A549 (cell line): ENCODE measurements at regions not wholly inside any gene's neighbourhood (a gene's known extent, or its start where the extent isn't known, plus 50 kb on each side); places are given as distances from the start of the nearest gene placed in this dataset.

Source experiments
- ATAC-seq, 2 experiments: fragments of 200-7000 bp in 1 of 2; fragments of >200 bp in 1 of 2; cut with Nextera tagmentation in 1 of 2; cut with Tn5 transposase in 1 of 2; 3 replicates each; pipeline versions ENCODE4 v1.8.0 to v1.9.1; 2018 to 2020; ENCODE audit warnings: mild to moderate bottlenecking in 1 of 2, moderate library complexity in 1 of 2
- CTCF ChIA-PET: fragments of 300-600 bp; sonication (Branson Sonifier 250); formaldehyde crosslinking; extraction: SDS; loops from one replicate; lab custom pipeline; 2021; ENCODE audit warnings: antibody characterized with exemption, inconsistent platforms; lab: Yijun Ruan, JAX
- POLR2A ChIA-PET: fragments of 350-600 bp; formaldehyde crosslinking; extraction: SDS; loops from one replicate; lab custom pipeline; 2021; ENCODE audit warnings: antibody characterized with exemption, inconsistent platforms; lab: Yijun Ruan, JAX
- DNase-seq, 2 experiments: peaks; one replicate each; pipeline versions ENCODE4 v3.0.0 to v3.0.0-alpha.2; 2011 to 2016; ENCODE audit warnings: low read depth in 1 of 2, low spot score in 1 of 2
- FAIRE-seq: peaks from 2 replicates; lab custom pipeline; 2011; peaks lifted over from hg19 to GRCh38; lab: Jason Lieb, UNC
- H3K27ac ChIP-seq, 2 experiments: fragments of >200 bp; sonication (Bioruptor Twin); formaldehyde crosslinking; 3 replicates each; pipeline ENCODE4 v1.5.1; 2016 to 2017
- H3K4me1 ChIP-seq: fragments of >200 bp; sonication (Bioruptor Twin); formaldehyde crosslinking; 3 replicates; pipeline ENCODE4 v1.6.1; 2016
- H3K4me2 ChIP-seq: fragments of >200 bp; sonication (Bioruptor Twin); formaldehyde crosslinking; 3 replicates; pipeline ENCODE4 v1.6.1; 2016
- H3K4me3 ChIP-seq: fragments of >200 bp; sonication (Bioruptor Twin); formaldehyde crosslinking; 3 replicates; pipeline ENCODE4 v1.5.1; 2016
- H3K9me3 ChIP-seq: fragments of >200 bp; sonication (Bioruptor Twin); formaldehyde crosslinking; 3 replicates; pipeline ENCODE4 v1.6.1; 2016
- ATOH8 ChIP-seq: fragments of 250-450 bp; sonication (Bioruptor Pico); IDR thresholded peaks from 2 replicates; pipeline ENCODE4 v1.5.0; 2020; ENCODE audit warnings: low read depth, mild to moderate bottlenecking, moderate library complexity
- CBX8 ChIP-seq: fragments of 200-600 bp; sonication (generic); IDR thresholded peaks from 2 replicates; pipeline ENCODE4 v1.6.1; 2016
- CHD4 ChIP-seq: fragments of 200-600 bp; sonication (generic); IDR thresholded peaks from 2 replicates; pipeline ENCODE4 v1.6.1; 2016; ENCODE audit warnings: antibody characterized with exemption, mild to moderate bottlenecking, borderline replicate concordance
- EHF ChIP-seq: fragments of 250-450 bp; sonication (Bioruptor Pico); IDR thresholded peaks from 2 replicates; pipeline ENCODE4 v1.5.0; 2020; ENCODE audit warnings: mild to moderate bottlenecking
- ESRRA ChIP-seq: fragments of 150-350 bp; IDR thresholded peaks from 2 replicates; pipeline ENCODE4 v1.6.1; 2014; ENCODE audit warnings: mild to moderate bottlenecking, low read length, borderline replicate concordance
- HDAC2 ChIP-seq: fragments of 200-600 bp; sonication (generic); IDR thresholded peaks from 2 replicates; pipeline ENCODE4 v1.6.1; 2016
- HOXA7 ChIP-seq: fragments of 250-450 bp; sonication (Bioruptor Pico); IDR thresholded peaks from 2 replicates; pipeline ENCODE4 v1.5.0; 2020; ENCODE audit warnings: mild to moderate bottlenecking, moderate library complexity
- HOXB13 ChIP-seq: fragments of 250-450 bp; sonication (Bioruptor Pico); IDR thresholded peaks from 2 replicates; pipeline ENCODE4 v1.5.0; 2020; ENCODE audit warnings: low read depth, mild to moderate bottlenecking, moderate library complexity
- JUN ChIP-seq, 2 experiments: fragments of >200 bp; sonication (Bioruptor Twin); formaldehyde crosslinking; IDR thresholded peaks; 2 replicates in 1 of 2; 3 replicates in 1 of 2; pipeline ENCODE4 v1.6.1; 2016 to 2017
- MYC ChIP-seq: IDR thresholded peaks from 2 replicates; pipeline ENCODE4 v1.6.1; 2012; ENCODE audit warnings: mild to moderate bottlenecking, inconsistent platforms, low read length, improper control_type of control experiment, borderline replicate concordance
- NPAS2 ChIP-seq: fragments of 250-450 bp; sonication (Bioruptor Pico); IDR thresholded peaks from 2 replicates; pipeline ENCODE4 v1.8.0; 2022; ENCODE audit warnings: mild to moderate bottlenecking, moderate library complexity, borderline replicate concordance
- RARB ChIP-seq: fragments of 250-450 bp; sonication (Bioruptor Pico); IDR thresholded peaks from 2 replicates; pipeline ENCODE4 v1.8.0; 2021; ENCODE audit warnings: mild to moderate bottlenecking, moderate library complexity
- RCOR1 ChIP-seq: fragments of 150-350 bp; IDR thresholded peaks from 2 replicates; pipeline ENCODE4 v1.6.1; 2014; ENCODE audit warnings: antibody characterized with exemption, low read length, low read depth
- RFX5 ChIP-seq: fragments of 450-650 bp; IDR thresholded peaks from 2 replicates; pipeline ENCODE4 v1.7.1; 2014; ENCODE audit warnings: antibody characterized with exemption, mild to moderate bottlenecking, moderate library complexity
- TP53 ChIP-seq: fragments of 250-450 bp; sonication (Bioruptor Pico); IDR thresholded peaks from 2 replicates; pipeline ENCODE4 v1.5.0; 2021; ENCODE audit warnings: mild to moderate bottlenecking, moderate library complexity
- ZFP36 ChIP-seq: fragments of 450-650 bp; IDR thresholded peaks from 2 replicates; pipeline ENCODE4 v1.6.1; 2014; ENCODE audit warnings: borderline replicate concordance; ENCODE audit not compliant: partially characterized antibody
- ZSCAN20 ChIP-seq: fragments of 250-450 bp; sonication (Bioruptor Pico); IDR thresholded peaks from 2 replicates; pipeline ENCODE4 v1.8.0; 2022; ENCODE audit warnings: mild to moderate bottlenecking, moderate library complexity
- WGBS: methylation state at CpG from one replicate; pipeline ENCODE4 v1.1.6; 2017; ENCODE audit errors: missing lambda C conversion rate; 5-methylcytosine and 5-hydroxymethylcytosine counted together
- TF ChIP-seq, protein P1 (sequence below): IDR thresholded peaks from 2 replicates; pipeline ENCODE4 v1.6.1; 2012
- TF ChIP-seq, protein P2 (sequence below): fragments of 150-350 bp; IDR thresholded peaks from 2 replicates; pipeline ENCODE4 v1.6.1; 2014; ENCODE audit warnings: low read depth, mild to moderate bottlenecking, low read length
- TF ChIP-seq, protein P3 (sequence below): fragments of 450-650 bp; IDR thresholded peaks from 2 replicates; pipeline ENCODE4 v1.6.1; 2014; ENCODE audit warnings: antibody characterized with exemption
- TF ChIP-seq, protein P4 (sequence below): fragments of 250-450 bp; sonication (Bioruptor Pico); IDR thresholded peaks from 2 replicates; pipeline ENCODE4 v1.5.0; 2021; ENCODE audit warnings: mild to moderate bottlenecking, moderate library complexity, borderline replicate concordance
- TF ChIP-seq, protein P5 (sequence below): fragments of >200 bp; sonication (Bioruptor Twin); formaldehyde crosslinking; IDR thresholded peaks from 2 replicates; pipeline ENCODE4 v1.6.1; 2016

GRCh38 chr13:63944911-63945310, 2529.3 kb upstream of the PCDH20 start:
- ATAC-seq (no peak), DNase-seq (no peak), FAIRE-seq (no peak)
- Histone ChIP-seq H3K4me1 (no peaks in the 10 kb centered on the region; the same call in 2 of the 3 replicates), H3K9me3 (no peaks in the 10 kb centered on the region), H3K4me3 (no peak overlapping the region), H3K27ac (no peak overlapping the region), H3K4me2 (0 out of 3 replicates have a peak overlapping the region, but pooled peaks have one; percentile 17)
- ChIA-PET CTCF (no interaction called here), POLR2A (no interaction called here)
- TF ChIP-seq CHD4 (no peak), RCOR1 (no peak), ESRRA (no peak), MYC (no peak), ZFP36 (no peak), CBX8 (no peak), ATOH8 (CRISPR knock-in tag) (no peak), NPAS2 (no peak), TP53 (no peak), JUN (IDR thresholded peaks at IDR 0.05) (no peak), ZSCAN20 (CRISPR knock-in tag) (no peak), HOXA7 (CRISPR knock-in tag) (no peak)
- TF ChIP-seq, protein P1, sequence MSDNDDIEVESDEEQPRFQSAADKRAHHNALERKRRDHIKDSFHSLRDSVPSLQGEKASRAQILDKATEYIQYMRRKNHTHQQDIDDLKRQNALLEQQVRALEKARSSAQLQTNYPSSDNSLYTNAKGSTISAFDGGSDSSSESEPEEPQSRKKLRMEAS: no peak
- TF ChIP-seq, protein P2, sequence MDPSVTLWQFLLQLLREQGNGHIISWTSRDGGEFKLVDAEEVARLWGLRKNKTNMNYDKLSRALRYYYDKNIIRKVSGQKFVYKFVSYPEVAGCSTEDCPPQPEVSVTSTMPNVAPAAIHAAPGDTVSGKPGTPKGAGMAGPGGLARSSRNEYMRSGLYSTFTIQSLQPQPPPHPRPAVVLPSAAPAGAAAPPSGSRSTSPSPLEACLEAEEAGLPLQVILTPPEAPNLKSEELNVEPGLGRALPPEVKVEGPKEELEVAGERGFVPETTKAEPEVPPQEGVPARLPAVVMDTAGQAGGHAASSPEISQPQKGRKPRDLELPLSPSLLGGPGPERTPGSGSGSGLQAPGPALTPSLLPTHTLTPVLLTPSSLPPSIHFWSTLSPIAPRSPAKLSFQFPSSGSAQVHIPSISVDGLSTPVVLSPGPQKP: no peak

DNA sequence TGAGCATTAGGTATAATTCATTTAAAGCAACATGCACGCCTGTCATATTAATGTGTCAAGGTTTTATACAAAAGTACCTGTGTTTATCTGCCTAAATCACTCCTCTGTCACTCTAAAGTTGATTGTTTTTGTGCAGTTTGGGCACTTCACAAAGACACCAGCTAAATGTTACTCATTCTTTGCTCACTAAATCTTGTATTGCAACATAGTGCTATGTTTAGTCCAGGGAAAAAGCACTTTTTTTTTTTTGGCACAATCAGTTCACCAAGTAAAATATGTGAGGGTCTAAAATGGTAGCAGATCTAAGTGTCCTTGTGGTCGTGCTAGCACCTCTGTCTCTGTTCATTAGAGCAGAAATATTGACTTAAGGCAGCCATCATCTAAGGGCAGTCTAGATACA, 2526.7 kb upstream of the PCDH20 start:
- no peak for ATAC-seq
- no peaks in the 10 kb centered on the region for H3K9me3 ChIP-seq
- TF ChIP-seq, protein P3, sequence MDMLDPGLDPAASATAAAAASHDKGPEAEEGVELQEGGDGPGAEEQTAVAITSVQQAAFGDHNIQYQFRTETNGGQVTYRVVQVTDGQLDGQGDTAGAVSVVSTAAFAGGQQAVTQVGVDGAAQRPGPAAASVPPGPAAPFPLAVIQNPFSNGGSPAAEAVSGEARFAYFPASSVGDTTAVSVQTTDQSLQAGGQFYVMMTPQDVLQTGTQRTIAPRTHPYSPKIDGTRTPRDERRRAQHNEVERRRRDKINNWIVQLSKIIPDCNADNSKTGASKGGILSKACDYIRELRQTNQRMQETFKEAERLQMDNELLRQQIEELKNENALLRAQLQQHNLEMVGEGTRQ: no peak
- TF ChIP-seq TP53: no peak
- TF ChIP-seq CBX8: no peak
- no peak for TF ChIP-seq ZFP36
- TF ChIP-seq ZSCAN20 (CRISPR knock-in tag): no peak
- no peak for TF ChIP-seq JUN (IDR thresholded peaks at IDR 0.05)
- TF ChIP-seq ATOH8 (CRISPR knock-in tag): no peak
- no peak for TF ChIP-seq ESRRA
- no peak for TF ChIP-seq NPAS2
- no peak for TF ChIP-seq HOXB13
- TF ChIP-seq RARB (CRISPR knock-in tag): no peak
- TF ChIP-seq HDAC2: no peak
- no peak for TF ChIP-seq RFX5
- TF ChIP-seq, all 56 proteins: peak for 0
- FAIRE-seq: no peak
- Histone ChIP-seq H3K4me1 (no peaks in the 10 kb centered on the region; the same call in 2 of the 3 replicates), H3K27ac (no peak overlapping the region), H3K4me3 (no peak overlapping the region), H3K4me2 (no peak overlapping the region)
- ChIA-PET CTCF (no interaction called here), POLR2A (no interaction called here)
- WGBS: 44% methylated on average over 2 of the region's 2 CpGs
- DNase-seq: no peak

DNA sequence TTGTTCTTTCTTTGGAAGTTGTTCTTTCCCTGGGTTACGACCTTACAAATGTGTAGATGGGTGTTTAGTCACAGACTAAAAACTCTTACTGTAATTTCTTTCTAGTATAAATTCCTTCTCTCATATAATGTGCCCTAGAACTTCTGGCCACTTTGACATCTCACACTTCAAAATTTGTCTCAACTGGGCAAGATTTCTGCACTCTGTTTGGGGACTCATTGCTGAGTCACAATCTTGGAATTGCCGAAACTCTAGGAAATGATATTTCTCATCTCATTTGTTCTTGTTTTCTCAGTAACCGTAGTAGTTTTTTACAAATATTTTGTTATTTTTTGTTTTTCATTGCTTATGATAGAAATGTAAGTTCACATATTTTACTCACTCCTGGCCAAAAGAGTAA, 2523.2 kb upstream of the PCDH20 start:
- TF ChIP-seq, protein P4, sequence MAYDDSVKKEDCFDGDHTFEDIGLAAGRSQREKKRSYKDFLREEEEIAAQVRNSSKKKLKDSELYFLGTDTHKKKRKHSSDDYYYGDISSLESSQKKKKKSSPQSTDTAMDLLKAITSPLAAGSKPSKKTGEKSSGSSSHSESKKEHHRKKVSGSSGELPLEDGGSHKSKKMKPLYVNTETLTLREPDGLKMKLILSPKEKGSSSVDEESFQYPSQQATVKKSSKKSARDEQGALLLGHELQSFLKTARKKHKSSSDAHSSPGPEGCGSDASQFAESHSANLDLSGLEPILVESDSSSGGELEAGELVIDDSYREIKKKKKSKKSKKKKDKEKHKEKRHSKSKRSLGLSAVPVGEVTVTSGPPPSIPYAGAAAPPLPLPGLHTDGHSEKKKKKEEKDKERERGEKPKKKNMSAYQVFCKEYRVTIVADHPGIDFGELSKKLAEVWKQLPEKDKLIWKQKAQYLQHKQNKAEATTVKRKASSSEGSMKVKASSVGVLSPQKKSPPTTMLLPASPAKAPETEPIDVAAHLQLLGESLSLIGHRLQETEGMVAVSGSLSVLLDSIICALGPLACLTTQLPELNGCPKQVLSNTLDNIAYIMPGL: no peak
- TF ChIP-seq EHF (CRISPR knock-in tag) (no peak), RCOR1 (no peak)
- TF ChIP-seq, protein P5, sequence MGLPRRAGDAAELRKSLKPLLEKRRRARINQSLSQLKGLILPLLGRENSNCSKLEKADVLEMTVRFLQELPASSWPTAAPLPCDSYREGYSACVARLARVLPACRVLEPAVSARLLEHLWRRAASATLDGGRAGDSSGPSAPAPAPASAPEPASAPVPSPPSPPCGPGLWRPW: no peak
- ChIA-PET CTCF (no interaction called here), POLR2A (no interaction called here)
- Histone ChIP-seq H3K4me2 (no peak overlapping the region), H3K4me3 (no peak overlapping the region), H3K9me3 (no peaks in the 10 kb centered on the region), H3K4me1 (no peaks in the 10 kb centered on the region; the same call in 2 of the 3 replicates), H3K27ac (no peak overlapping the region)
- ATAC-seq: no peak
- 80% methylated on average over 3 of the region's 3 CpGs for WGBS
- no peak for FAIRE-seq
- DNase-seq: no peak
